GM18520 (cell line): ENCODE measurements at regions not wholly inside any gene's neighbourhood (a gene's known extent, or its start where the extent isn't known, plus 50 kb on each side); places are given as distances from the start of the nearest gene placed in this dataset.

ENCODE experiments used
- ATAC-seq: cut with Tn5 transposase; IDR thresholded peaks from one replicate; pipeline ENCODE4 v1.9.1; 2021; ENCODE audit not compliant: unreplicated experiment

GRCh38 chr9:19513671-19514275 lies 105.0 kb downstream of the ACER2 start:
- ATAC-seq, result no peak

- no peak for ATAC-seq
Measured at GRCh38 chr9:19512103-19512832, 103.5 kb downstream of the ACER2 start.

DNA sequence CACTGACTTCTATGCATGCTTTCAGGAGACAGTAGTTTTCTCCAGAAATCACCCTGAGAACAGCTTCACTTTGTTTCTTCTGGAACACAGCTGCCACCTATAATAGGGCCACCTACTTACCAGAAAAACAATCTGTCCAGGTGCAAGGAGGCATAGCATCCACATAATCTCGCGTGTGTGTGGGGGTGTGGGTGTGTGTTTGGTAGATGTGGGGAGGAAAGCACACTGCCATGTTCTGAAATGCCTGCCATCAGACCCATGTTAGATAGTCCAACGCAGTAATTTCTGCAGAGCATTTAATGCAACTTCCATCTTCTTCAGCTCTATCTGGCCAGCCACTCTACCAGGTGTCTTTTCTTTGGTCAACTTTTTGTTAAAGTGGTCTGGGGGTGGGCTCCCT lies 102.9 kb downstream of the ACER2 start:
- ATAC-seq, result no peak

- no peak for ATAC-seq
Measured at GRCh38 chr9:19510907-19511306, 102.1 kb downstream of the ACER2 start.
